Dendritic cell treated with granulocyte-macrophage colony-stimulating factor and Interleukin-4, amounts not matched to agents 40 ng/mL and 50 ng/mL, for 4 days (primary cell): ENCODE measurements at regions not wholly inside any gene's neighbourhood (a gene's known extent, or its start where the extent isn't known, plus 50 kb on each side); places are given as distances from the start of the nearest gene placed in this dataset.
"Not testable (repeated sequence)": the region's sequence is repeated elsewhere in the genome, so short reads cannot be mapped to it uniquely, and the experiment has no call there.

ENCODE experiments used
- H3K27ac Mint-ChIP-seq: one replicate; pipeline ENCODE4 v1.8.0; 2022; ENCODE audit warnings: mild to moderate bottlenecking, mixed read lengths
- H3K27me3 Mint-ChIP-seq: one replicate; pipeline ENCODE4 v1.8.0; 2022; ENCODE audit warnings: mild to moderate bottlenecking, mixed read lengths
- H3K36me3 Mint-ChIP-seq: one replicate; pipeline ENCODE4 v1.8.0; 2022; ENCODE audit warnings: low read depth, mixed read lengths
- H3K4me1 Mint-ChIP-seq: one replicate; pipeline ENCODE4 v1.8.0; 2022; ENCODE audit warnings: low read depth, mixed read lengths
- H3K4me3 Mint-ChIP-seq: one replicate; pipeline ENCODE4 v1.8.0; 2022; ENCODE audit warnings: mild to moderate bottlenecking, moderate library complexity, mixed read lengths
- H3K9me3 Mint-ChIP-seq: one replicate; pipeline ENCODE4 v1.8.0; 2022; ENCODE audit warnings: mixed read lengths
- intact Hi-C: fragments of 100-400 bp; cut with micrococcal nuclease; formaldehyde crosslinking; loops from one replicate; pipeline ENCODE4 v1.15.0; 2022

GRCh38 chr11:10975287-10975721 is 117.5 kb upstream of the ZBED5 start:
- Mint-ChIP-seq H3K27me3 (no peaks in the 10 kb centered on the region), H3K9me3 (peaks cover 17% of the 10 kb centered on the region), H3K4me1 (peaks cover 84% of the 10 kb centered on the region), H3K27ac (peak overlapping the region; percentile 85), H3K36me3 (peaks cover 9% of the 10 kb centered on the region), H3K4me3 (no peak overlapping the region)
- intact Hi-C loops: loop anchor here (5.0 kb wide), 2 partner anchors 37 to 43 kb away; no protein-coding TSS in a partner anchor

- intact Hi-C loops: no loop called here
- Mint-ChIP-seq H3K4me3 (no peak overlapping the region), H3K36me3 (peaks cover 9% of the 10 kb centered on the region), H3K9me3 (peaks cover 12% of the 10 kb centered on the region), H3K4me1 (peaks cover 68% of the 10 kb centered on the region), H3K27ac (peak overlapping the region; percentile 85), H3K27me3 (no peaks in the 10 kb centered on the region)
Observed at GRCh38 chr11:10973416-10973815, 115.6 kb upstream of the ZBED5 start.

GRCh38 chr11:10970926-10971325 is 113.1 kb upstream of the ZBED5 start:
- H3K9me3 Mint-ChIP-seq: peaks cover 9% of the 10 kb centered on the region
- intact Hi-C loops: no loop called here
- peaks cover 9% of the 10 kb centered on the region for H3K36me3 Mint-ChIP-seq
- H3K27me3 Mint-ChIP-seq: peaks cover 4% of the 10 kb centered on the region
- no peak overlapping the region for H3K27ac Mint-ChIP-seq
- H3K4me1 Mint-ChIP-seq: peaks cover 46% of the 10 kb centered on the region
- no peak overlapping the region for H3K4me3 Mint-ChIP-seq

DNA sequence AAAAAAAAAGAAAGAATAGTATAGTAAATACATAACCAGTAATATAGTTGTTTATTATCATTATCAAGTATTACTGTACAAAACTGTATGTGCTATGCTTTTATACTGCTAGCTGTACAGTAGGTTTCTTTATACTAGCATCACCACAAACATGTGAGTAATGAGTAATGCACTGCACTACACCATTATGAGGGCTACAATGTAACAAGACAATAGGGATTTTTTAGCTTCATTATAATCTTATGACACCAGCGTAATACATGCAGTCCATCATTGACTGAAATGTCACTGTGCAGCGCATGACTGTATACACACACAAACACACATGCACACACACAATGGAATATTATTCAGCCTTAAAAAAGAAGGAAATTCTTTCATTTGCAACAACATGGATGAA is 111.5 kb upstream of the ZBED5 start:
- intact Hi-C loops: no loop called here
- Mint-ChIP-seq H3K4me3 (no peak overlapping the region), H3K36me3 (peaks cover 11% of the 10 kb centered on the region)

GRCh38 chr11:10956884-10957283 is 99.0 kb upstream of the ZBED5 start:
- peak overlapping the region; percentile 67 for H3K27ac Mint-ChIP-seq
- intact Hi-C loops: loop anchor here (2.0 kb wide), 1 partner anchor 20 kb away; no protein-coding TSS in a partner anchor
- H3K27me3 Mint-ChIP-seq: peaks cover 10% of the 10 kb centered on the region
- H3K9me3 Mint-ChIP-seq: peaks cover 29% of the 10 kb centered on the region
- H3K4me1 Mint-ChIP-seq: peaks cover 48% of the 10 kb centered on the region
- not testable (repeated sequence) for H3K36me3 Mint-ChIP-seq, H3K4me3 Mint-ChIP-seq

More for the DNA sequence above, 111.5 kb upstream of the ZBED5 start:
- no peak overlapping the region for H3K27ac Mint-ChIP-seq
- H3K9me3 Mint-ChIP-seq: peaks cover 16% of the 10 kb centered on the region
- peaks cover 12% of the 10 kb centered on the region for H3K27me3 Mint-ChIP-seq
- peaks cover 31% of the 10 kb centered on the region for H3K4me1 Mint-ChIP-seq

GRCh38 chr11:10955616-10956015 is 97.8 kb upstream of the ZBED5 start:
- Mint-ChIP-seq H3K27ac (peak overlapping the region; percentile 67), H3K4me3 (no peak overlapping the region), H3K27me3 (peaks cover 6% of the 10 kb centered on the region), H3K9me3 (peaks cover 29% of the 10 kb centered on the region), H3K36me3 (peaks cover 6% of the 10 kb centered on the region), H3K4me1 (peaks cover 58% of the 10 kb centered on the region)
- intact Hi-C loops: loop anchor here (2.0 kb wide), 1 partner anchor 21 kb away; no protein-coding TSS in a partner anchor

DNA sequence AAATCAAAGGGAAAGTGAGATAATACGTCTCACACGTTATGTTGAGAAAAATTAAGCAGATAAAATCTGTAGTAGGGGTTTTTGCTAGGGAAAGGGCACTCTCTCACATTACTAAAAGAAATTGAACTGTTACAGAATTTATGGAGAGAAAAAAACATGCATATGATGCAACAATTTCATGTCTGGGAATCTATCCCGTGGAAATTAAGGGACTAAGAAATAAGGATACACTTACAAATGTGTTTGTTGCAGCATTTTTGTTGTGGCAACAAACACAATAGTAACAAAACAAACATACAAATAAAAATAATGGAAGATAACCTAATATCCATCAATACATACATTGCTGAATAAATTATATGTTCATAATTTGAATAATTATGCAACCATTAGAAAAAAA is 96.3 kb upstream of the ZBED5 start:
- intact Hi-C loops: no loop called here
- peaks cover 9% of the 10 kb centered on the region for H3K36me3 Mint-ChIP-seq
- no peak overlapping the region for H3K27ac Mint-ChIP-seq
- H3K4me1 Mint-ChIP-seq: peaks cover 72% of the 10 kb centered on the region
- H3K9me3 Mint-ChIP-seq: peaks cover 30% of the 10 kb centered on the region
- H3K4me3 Mint-ChIP-seq: no peak overlapping the region
- peaks cover 4% of the 10 kb centered on the region for H3K27me3 Mint-ChIP-seq

GRCh38 chr11:10952872-10953271 is 95.0 kb upstream of the ZBED5 start:
- Mint-ChIP-seq H3K27me3 (peaks cover 11% of the 10 kb centered on the region), H3K9me3 (peaks cover 34% of the 10 kb centered on the region), H3K36me3 (peaks cover 14% of the 10 kb centered on the region), H3K27ac (peak overlapping the region; percentile 59), H3K4me3 (no peak overlapping the region), H3K4me1 (peaks cover 77% of the 10 kb centered on the region)
- intact Hi-C loops: no loop called here

- H3K4me3 Mint-ChIP-seq, intact Hi-C loops, H3K36me3 Mint-ChIP-seq, H3K27ac Mint-ChIP-seq: not testable (repeated sequence)
- H3K9me3 Mint-ChIP-seq: peaks cover 18% of the 10 kb centered on the region
- peaks cover 37% of the 10 kb centered on the region for H3K4me1 Mint-ChIP-seq
- H3K27me3 Mint-ChIP-seq: peaks cover 12% of the 10 kb centered on the region
Observed at GRCh38 chr11:10947935-10948334, 90.1 kb upstream of the ZBED5 start.

GRCh38 chr11:10946072-10946471 is 88.2 kb upstream of the ZBED5 start:
- Mint-ChIP-seq H3K27me3 (peaks cover 12% of the 10 kb centered on the region), H3K9me3 (peaks cover 14% of the 10 kb centered on the region), H3K36me3 (peaks cover 8% of the 10 kb centered on the region), H3K4me1 (peaks cover 34% of the 10 kb centered on the region), H3K4me3 (no peak overlapping the region), H3K27ac (no peak overlapping the region)
- intact Hi-C loops: no loop called here

- Mint-ChIP-seq H3K27me3 (peaks cover 12% of the 10 kb centered on the region), H3K9me3 (peaks cover 14% of the 10 kb centered on the region), H3K4me1 (peaks cover 25% of the 10 kb centered on the region), H3K36me3 (peaks cover 8% of the 10 kb centered on the region), H3K4me3 (no peak overlapping the region), H3K27ac (no peak overlapping the region)
- intact Hi-C loops: no loop called here
Observed at GRCh38 chr11:10945196-10945595, 87.3 kb upstream of the ZBED5 start.

DNA sequence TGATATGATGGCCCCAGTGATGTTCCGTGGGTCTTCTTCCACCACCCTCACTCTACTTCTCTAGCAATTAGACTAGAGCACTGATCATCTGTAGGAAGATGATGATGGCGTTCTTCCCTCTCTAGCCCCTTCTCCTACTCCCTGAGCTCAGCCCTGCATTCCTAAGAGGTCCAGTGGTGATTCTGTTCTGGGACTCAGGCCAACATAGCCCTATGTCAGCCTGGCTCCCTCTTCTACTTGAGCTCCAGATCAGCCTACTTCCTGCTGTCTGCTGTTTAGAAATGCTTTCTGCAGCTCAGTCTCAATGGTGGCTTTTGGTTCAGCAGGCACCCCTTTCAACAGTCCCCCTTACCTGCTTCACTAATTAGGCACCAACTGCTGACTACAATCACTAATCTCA is 86.1 kb upstream of the ZBED5 start:
- H3K4me3 Mint-ChIP-seq: no peak overlapping the region
- H3K27me3 Mint-ChIP-seq: peaks cover 6% of the 10 kb centered on the region
- H3K4me1 Mint-ChIP-seq: peaks cover 13% of the 10 kb centered on the region
- intact Hi-C loops: no loop called here
- H3K27ac Mint-ChIP-seq: no peak overlapping the region
- peaks cover 6% of the 10 kb centered on the region for H3K9me3 Mint-ChIP-seq
- H3K36me3 Mint-ChIP-seq: peaks cover 3% of the 10 kb centered on the region

DNA sequence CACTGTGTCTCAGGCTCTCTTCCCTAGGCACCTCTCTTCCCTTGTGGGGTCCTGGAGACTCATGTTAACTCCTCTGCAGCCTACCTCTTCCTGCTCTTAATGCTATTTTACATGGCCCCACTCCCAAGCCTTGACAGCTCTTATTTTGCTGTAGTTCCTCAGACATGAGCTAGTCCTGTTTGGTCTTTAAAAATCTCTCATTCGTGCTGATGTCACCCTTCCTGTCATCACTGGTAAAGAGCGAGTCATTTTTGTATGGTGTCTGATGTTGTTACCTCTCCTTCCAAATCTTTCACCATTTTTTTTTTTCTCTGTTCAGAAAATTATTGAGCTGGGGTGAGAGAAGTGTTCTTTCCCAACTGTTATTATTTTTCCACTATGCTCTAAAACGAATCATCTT is 84.8 kb upstream of the ZBED5 start:
- H3K4me3 Mint-ChIP-seq: no peak overlapping the region
- no peak overlapping the region for H3K27ac Mint-ChIP-seq
- intact Hi-C loops: no loop called here
- peaks cover 21% of the 10 kb centered on the region for H3K4me1 Mint-ChIP-seq
- no peaks in the 10 kb centered on the region for H3K9me3 Mint-ChIP-seq
- no peaks in the 10 kb centered on the region for H3K36me3 Mint-ChIP-seq
- H3K27me3 Mint-ChIP-seq: peaks cover 1% of the 10 kb centered on the region

- intact Hi-C loops: no loop called here
- H3K27me3 Mint-ChIP-seq: no peaks in the 10 kb centered on the region
- H3K36me3 Mint-ChIP-seq: no peaks in the 10 kb centered on the region
- H3K9me3 Mint-ChIP-seq: no peaks in the 10 kb centered on the region
- peaks cover 29% of the 10 kb centered on the region for H3K4me1 Mint-ChIP-seq
- H3K27ac Mint-ChIP-seq: peak overlapping the region; percentile 66
- no peak overlapping the region for H3K4me3 Mint-ChIP-seq
Observed at GRCh38 chr11:10941871-10942270, 84.0 kb upstream of the ZBED5 start.

DNA sequence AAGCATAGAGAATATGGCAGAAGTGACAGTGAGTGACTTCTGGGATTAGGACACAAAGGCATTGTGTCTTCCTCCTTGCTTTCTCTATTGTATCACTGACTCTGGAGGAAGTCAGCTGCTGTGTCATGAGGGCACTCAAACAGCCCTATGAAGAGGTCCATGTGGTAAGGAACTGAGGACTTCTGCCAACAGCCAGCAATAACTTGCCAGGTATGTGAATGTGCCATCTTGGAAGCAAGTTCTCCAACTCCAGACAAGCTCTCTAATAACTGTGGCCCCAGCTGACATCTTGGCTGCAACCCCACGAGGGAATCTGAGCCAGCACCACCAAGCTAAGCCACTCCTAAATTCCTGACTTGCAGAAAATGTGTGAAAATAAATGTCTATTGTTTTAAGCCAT is 83.6 kb upstream of the ZBED5 start:
- H3K27ac Mint-ChIP-seq: peak overlapping the region; percentile 66
- H3K27me3 Mint-ChIP-seq: no peaks in the 10 kb centered on the region
- H3K9me3 Mint-ChIP-seq: no peaks in the 10 kb centered on the region
- intact Hi-C loops: no loop called here
- H3K36me3 Mint-ChIP-seq: no peaks in the 10 kb centered on the region
- H3K4me3 Mint-ChIP-seq: no peak overlapping the region
- H3K4me1 Mint-ChIP-seq: peaks cover 29% of the 10 kb centered on the region
